GM18861 (cell line): ENCODE measurements at regions not wholly inside any gene's neighbourhood (a gene's known extent, or its start where the extent isn't known, plus 50 kb on each side); places are given as distances from the start of the nearest gene placed in this dataset.
"Not testable (repeated sequence)": the region's sequence is repeated elsewhere in the genome, so short reads cannot be mapped to it uniquely, and the experiment has no call there.

Source experiments
- ATAC-seq: cut with Tn5 transposase; IDR thresholded peaks from one replicate; pipeline ENCODE4 v1.9.1; 2021; ENCODE audit not compliant: unreplicated experiment

- ATAC-seq, result no peak
Observed at GRCh38 chr10:33489501-33490176, 155.2 kb upstream of the NRP1 start.

DNA sequence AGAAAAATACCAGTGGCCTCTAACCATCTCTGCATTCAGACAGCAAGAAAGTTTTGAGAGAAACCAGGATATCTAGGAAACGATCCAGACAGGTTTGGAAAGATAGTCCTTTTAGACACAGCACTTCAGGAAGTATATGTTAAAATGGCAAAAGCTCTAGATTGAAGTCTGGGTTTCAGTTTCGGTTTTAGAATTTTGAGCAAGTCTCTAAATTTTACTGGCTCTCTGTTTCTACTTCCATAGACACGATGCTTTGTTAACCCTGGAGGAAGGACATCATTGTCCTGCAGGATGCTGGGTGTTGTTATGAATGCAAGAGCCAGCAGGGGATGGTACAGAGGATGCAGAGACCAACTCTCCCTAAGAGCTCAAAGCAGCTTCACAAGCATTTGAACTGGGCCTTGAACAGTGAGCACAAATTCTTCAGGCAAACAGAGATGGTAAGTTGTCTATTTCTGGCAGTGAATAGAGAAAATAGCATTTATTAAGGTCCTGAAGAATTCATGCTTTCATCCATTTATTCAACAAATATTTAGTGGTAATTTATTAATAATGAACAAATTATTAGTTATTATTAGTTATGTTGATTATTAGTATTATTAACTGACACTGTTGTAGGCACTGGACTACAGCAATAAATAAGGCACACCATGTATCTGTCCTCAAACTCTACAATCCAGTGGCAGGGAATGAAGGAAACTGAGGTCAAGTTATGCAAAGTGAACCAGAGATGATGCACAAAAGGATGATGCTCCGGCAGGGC is 152.7 kb upstream of the NRP1 start:
- no peak for ATAC-seq

GRCh38 chr10:33485276-33485675 is 150.8 kb upstream of the NRP1 start:
- no peak for ATAC-seq

DNA sequence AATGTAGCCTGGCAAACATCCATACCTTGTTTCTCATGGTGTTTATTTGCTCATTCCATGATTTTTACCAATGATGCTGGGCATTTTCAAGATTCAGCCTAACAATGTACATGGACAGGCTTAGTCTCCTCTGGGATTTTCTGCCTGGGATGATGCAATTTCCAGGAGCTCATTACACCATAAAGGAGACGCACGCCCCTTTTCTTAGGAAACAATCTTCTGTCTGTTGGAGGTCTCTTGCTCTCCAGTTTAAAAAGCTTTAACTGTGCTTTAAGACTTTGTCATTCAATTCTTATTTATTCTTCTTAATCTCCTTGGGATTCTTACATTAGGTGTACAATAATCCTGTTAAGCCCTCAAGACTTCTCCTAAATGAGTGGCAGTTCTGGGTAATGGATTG is 150.3 kb upstream of the NRP1 start:
- ATAC-seq, result no peak

DNA sequence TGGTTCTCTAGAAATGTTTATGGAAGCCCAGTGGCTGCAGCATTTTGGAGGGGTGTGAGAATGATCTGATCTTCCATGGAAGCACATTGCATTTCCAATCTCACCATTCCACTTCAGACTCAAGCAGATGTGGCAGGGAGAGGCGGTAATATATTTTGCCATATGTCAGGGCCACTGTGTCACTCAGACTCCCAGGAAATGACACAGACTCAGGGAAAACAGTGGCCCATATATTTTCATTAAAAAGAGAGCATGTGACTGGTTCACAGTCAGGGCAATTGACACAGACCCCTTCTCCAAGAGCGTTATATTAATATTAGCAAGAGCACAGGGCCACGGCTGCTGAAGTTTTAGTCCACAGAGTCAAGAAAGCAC is 149.3 kb upstream of the NRP1 start:
- no peak for ATAC-seq

DNA sequence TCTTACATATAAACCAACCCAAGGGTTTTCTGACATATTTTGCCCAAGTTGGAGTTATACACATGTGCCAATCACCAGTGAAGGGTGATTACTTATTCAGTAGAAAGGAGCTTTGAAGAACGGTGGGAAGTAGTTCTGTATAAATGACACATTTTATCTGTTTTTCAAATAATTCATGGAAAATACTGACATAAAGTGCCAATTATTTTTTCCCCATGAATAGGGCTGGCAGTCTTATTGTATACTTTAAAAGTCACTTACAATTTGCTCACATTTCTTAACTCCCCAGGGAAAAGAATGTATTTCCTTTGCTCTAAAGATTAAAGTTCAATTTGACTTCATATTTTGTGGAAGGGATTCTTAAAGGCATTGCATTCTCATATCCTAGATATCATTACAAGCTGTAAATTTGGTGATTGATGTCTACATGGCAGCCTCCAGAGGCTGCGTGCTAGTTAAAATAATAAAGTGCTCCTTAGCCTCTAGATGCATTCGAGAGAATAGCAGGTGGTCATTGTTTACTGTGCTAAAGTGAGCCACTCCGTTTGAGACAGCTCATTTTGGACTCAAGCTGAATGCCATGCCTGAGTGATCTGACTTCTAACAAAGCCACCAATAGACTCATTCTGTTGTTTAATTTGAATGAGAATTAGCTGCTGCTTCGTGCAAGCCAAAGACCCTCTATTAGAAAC is 148.8 kb upstream of the NRP1 start:
- ATAC-seq, result no peak

DNA sequence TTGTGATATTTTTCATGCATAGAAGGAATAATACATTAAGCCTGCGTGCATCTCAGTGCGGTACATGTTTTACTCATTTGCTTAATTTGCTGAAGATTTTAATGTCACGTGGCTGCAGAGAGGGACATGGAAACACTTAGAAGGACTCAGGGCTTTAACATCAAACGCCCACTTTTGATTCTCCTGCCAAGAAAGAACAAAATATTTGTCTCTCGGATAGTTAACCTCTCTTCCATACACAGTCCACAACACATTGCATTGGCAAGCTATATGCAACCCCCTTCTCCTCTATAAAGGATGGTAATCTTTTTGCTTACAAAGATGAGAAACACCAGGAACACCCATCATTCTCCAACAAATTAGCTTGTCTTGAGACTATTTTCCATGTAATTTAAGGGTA is 148.0 kb upstream of the NRP1 start:
- no peak for ATAC-seq

DNA sequence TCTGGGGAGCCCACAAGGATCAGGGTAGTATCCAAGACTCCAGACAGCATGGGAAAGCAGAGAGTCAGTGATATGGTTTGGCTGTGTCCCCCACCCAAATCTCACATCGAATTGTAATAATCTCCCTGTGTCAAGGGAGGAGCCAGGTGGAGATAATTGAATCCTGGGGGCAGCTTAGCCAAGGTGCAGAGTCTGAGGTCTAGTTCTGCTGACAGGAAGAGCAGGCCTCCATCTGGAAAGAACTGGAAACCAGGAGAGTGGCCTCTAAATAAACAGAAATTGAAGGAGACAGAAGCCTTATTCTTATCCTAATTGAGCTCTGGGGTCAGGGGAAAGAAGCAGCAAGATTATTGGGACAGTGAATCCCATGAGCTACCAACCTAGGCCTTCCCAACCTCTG is 146.7 kb upstream of the NRP1 start:
- ATAC-seq, result no peak

- ATAC-seq, result not testable (repeated sequence)
Observed at GRCh38 chr10:33480417-33480816, 145.9 kb upstream of the NRP1 start.

DNA sequence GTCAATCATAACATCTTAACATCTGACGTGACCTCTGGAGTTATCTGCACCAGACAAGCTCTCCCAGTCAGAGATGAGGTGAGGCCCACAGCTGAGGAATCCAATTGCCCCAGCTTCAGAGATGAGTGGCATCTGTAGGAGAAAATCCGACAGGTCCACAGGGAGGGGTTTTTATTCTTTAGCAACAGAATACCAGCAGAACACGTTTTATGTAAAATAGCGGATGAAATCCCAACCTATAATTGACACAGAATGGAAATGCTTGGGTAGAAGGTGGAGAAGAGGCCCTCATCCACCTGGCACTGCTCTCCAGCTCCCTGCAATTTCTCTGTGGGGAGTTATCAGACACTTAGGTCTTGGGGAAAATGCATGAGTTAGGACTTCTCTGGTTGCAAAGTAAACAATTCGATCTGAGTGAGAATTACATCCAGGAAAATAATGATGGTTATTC is 144.2 kb upstream of the NRP1 start:
- no peak for ATAC-seq

DNA sequence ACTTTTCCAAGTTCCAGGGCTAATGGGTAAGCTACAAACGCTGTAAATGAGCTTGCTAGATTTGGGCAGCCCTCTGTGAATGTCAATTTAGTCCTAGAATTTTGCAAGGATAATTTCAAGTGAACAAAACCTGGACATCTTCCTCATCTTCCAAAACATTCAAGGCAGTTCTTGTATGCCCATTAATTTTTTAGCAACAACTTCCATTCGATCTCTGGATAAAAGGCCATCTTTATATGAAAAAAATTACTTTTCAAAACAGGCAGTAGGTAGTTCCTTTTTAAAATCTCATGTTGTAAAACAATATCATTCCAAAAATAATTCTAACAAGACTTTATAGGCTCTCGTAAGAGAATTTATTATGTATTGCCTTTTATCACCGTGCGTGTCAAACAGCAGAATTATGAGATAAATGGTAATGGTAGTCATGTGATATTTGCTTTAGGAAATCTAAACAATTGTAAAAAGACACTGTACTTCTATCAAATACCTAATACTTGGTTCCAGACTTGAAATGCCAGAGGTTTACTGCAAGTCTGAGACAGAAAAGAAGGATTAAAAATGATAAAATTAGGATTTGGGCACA is 143.7 kb upstream of the NRP1 start:
- no peak for ATAC-seq

GRCh38 chr10:33477291-33478088 is 143.0 kb upstream of the NRP1 start:
- no peak for ATAC-seq

DNA sequence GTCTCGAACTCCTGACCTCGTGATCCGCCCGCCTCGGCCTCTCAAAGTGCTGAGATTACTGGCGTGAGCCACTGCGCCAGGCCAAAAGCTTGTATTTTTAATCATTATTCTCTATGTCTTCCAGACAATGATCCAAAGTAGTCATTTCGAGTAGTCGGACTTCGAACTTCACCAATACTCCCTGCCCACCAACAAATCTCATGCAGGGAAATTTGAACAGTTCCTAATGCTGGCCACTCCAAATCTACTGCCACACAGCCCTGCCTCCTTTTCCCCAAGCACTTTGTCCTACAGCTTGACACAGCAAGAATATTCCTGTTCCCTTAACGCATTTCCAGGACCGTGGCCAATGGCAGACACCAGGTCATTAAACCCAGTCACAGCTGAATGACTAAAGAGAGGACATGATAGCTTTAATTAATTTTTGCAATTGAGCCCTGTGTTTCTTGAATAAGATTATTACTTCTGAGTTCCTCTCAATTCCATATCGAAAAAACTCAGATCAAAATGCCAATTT is 142.3 kb upstream of the NRP1 start:
- ATAC-seq, result no peak

DNA sequence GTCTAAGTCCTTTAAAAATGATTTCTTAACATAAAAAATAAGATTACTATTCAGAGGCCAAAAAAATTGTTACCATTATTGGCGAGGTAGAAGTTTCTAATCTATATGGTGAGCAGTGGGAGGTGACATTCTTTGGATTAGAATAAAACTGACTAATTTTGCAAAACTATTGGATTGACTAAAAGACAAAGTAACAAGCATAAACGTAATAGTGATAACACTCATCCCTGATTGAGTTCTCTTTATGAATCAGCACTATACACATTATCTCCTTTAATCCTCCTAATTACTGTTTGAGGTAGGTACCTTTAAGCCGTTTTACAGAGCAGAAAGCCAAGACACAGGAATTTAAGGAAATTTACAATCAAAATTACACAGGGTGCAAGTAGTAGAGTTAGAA is 139.2 kb upstream of the NRP1 start:
- no peak for ATAC-seq

GRCh38 chr10:33468006-33468405 is 133.5 kb upstream of the NRP1 start:
- ATAC-seq, result not testable (repeated sequence)

GRCh38 chr10:33465747-33466146 is 131.3 kb upstream of the NRP1 start:
- ATAC-seq, result no peak

GRCh38 chr10:33463011-33463410 is 128.5 kb upstream of the NRP1 start:
- no peak for ATAC-seq

GRCh38 chr10:33461295-33461640 is 126.8 kb upstream of the NRP1 start:
- ATAC-seq, result no peak

- ATAC-seq, result no peak
Observed at GRCh38 chr10:33460505-33461294, 126.2 kb upstream of the NRP1 start.

DNA sequence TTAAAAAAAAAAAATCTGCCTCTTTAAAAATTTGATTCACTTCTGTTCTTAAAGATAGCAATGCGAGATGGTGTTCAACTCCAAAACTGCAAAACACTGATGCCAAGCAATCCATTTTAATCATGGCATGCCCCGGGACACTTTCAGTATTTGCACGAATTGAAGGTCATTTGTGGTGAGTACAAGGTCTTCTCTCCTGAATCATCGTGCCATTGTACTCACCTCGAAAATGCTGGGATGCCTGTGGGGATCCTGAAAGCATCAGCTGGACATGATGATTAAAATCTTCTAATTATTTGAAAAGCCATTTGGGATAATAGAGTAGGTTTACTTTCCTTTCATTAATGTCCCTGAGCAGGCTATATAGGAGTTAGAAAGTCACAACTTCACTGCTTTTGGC is 125.1 kb upstream of the NRP1 start:
- no peak for ATAC-seq
